Upper lobe of right lung (tissue), 1 donor: ENCODE measurements at regions not wholly inside any gene's neighbourhood (a gene's known extent, or its start where the extent isn't known, plus 50 kb on each side); places are given as distances from the start of the nearest gene placed in this dataset.

Experiments
- ATAC-seq: fragments of 200-7000 bp; cut with Tn5 transposase; one replicate; pipeline ENCODE4 v1.9.1; 2020; ENCODE audit warnings: mild to moderate bottlenecking, moderate library complexity
- DNase-seq: peaks from one replicate; pipeline ENCODE4 v3.0.0-alpha.2; 2020
- H3K27ac ChIP-seq: fragments of 200-600 bp; one replicate; pipeline ENCODE4 v1.8.0; 2022
- H3K27me3 ChIP-seq: fragments of 200-600 bp; one replicate; pipeline ENCODE4 v1.8.0; 2022; ENCODE audit warnings: mild to moderate bottlenecking
- H3K36me3 ChIP-seq: fragments of 200-600 bp; one replicate; pipeline ENCODE4 v1.8.0; 2022
- H3K4me1 ChIP-seq: fragments of 200-600 bp; one replicate; pipeline ENCODE4 v1.8.0; 2022
- H3K4me3 ChIP-seq: fragments of 200-600 bp; one replicate; pipeline ENCODE4 v1.8.0; 2022; ENCODE audit warnings: mild to moderate bottlenecking
- H3K9me3 ChIP-seq: fragments of 200-600 bp; one replicate; pipeline ENCODE4 v1.8.0; 2022
- intact Hi-C: fragments of 100-400 bp; cut with DNase I; formaldehyde crosslinking; loops from one replicate; pipeline ENCODE4 v1.11.0; 2022
- TF ChIP-seq, protein P1 (sequence below): fragments of 200-600 bp; IDR thresholded peaks from one replicate; pipeline ENCODE4 v1.8.0; 2022; ENCODE audit warnings: antibody characterized with exemption
- donor health status: DM: no; HTN: yes; CAD: no; lungs with severe emphysema.

DNA sequence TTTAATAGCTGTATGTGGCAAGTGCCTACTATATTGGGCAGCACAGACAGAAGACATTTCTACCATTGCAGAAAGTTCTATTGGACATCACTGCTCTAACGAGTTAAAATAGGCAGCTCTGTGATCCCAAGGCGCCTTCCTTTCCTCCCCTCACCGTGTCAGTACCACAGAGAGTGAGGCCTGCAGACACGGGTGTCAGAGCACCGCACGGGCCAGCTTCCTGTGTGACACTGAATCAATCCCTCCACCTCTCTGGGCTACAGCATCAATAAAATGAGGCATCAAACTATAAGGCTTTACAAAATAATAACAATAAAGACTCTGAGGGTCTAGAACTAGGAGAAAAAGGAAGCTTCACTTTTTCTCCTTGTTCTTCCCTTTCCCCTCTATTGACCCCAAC is 246.7 kb downstream of the FOXD2 start:
- Histone ChIP-seq H3K9me3 (no peaks in the 10 kb centered on the region), H3K36me3 (no peaks in the 10 kb centered on the region), H3K27me3 (peaks cover 9% of the 10 kb centered on the region), H3K4me1 (no peaks in the 10 kb centered on the region), H3K4me3 (no peak overlapping the region), H3K27ac (no peak overlapping the region)
- TF ChIP-seq, protein P1, sequence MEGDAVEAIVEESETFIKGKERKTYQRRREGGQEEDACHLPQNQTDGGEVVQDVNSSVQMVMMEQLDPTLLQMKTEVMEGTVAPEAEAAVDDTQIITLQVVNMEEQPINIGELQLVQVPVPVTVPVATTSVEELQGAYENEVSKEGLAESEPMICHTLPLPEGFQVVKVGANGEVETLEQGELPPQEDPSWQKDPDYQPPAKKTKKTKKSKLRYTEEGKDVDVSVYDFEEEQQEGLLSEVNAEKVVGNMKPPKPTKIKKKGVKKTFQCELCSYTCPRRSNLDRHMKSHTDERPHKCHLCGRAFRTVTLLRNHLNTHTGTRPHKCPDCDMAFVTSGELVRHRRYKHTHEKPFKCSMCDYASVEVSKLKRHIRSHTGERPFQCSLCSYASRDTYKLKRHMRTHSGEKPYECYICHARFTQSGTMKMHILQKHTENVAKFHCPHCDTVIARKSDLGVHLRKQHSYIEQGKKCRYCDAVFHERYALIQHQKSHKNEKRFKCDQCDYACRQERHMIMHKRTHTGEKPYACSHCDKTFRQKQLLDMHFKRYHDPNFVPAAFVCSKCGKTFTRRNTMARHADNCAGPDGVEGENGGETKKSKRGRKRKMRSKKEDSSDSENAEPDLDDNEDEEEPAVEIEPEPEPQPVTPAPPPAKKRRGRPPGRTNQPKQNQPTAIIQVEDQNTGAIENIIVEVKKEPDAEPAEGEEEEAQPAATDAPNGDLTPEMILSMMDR: no peak
- DNase-seq: no peak
- ATAC-seq: no peak
- intact Hi-C loops: no loop called here

DNA sequence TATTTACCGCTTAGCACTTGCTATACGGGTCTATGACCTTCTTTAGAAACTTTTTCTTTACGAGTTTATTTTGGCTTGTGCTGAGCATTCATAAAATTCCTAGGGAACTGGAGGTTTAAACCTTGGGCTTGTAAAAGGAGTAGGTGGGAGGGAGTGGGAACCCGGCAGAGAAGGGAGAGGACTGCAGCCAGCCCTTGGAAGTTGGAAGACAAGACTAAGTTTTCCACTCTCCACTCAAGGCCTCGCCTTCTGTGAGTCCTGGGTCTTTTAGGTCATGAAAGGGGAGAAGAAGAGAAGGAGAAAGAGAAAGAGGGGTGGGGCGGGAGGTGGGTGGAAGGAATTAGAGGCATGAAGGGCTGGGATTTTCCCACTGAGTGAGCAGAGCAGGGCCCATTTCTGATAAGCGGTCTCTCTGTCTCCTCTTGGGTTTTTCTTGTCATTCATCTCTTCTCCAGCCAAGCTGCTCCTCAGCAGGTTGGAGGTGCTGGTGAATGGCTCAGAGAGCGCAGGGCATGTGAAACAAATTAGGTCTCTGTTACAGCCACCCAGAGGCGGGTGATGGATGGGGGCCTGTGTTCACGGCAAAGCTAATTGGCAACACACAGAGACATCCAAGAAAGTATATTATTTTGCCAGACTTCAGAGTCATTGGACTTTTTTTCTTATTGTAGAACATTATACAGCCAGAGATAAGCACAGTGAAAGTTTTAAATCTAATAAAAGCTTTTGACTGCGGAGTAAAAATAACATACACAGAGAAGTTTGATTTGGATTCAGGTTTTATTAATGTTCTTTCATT is 247.3 kb downstream of the FOXD2 start:
- TF ChIP-seq, protein P1: no peak
- no peaks in the 10 kb centered on the region for H3K4me1 ChIP-seq
- peaks cover 9% of the 10 kb centered on the region for H3K27me3 ChIP-seq
- no peak overlapping the region for H3K27ac ChIP-seq
- DNase-seq (peak; percentile 11), ATAC-seq (no peak)
- intact Hi-C loops: no loop called here
- no peaks in the 10 kb centered on the region for H3K36me3 ChIP-seq
- no peak overlapping the region for H3K4me3 ChIP-seq
- no peaks in the 10 kb centered on the region for H3K9me3 ChIP-seq

DNA sequence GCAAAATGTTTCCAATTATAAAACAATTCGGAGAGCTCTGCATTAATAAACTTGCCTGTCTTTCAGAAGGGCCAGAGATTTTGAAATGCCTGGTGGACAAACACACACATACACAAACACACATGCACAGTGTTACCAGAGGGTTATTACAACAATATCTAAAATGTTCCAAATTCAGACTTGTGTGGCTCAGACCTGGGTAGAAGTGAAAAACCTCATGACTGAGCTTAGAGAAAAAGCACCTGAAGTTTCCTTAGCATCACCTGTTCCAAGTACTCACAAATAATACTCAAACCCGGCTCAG is 247.9 kb downstream of the FOXD2 start:
- Histone ChIP-seq H3K27me3 (peaks cover 9% of the 10 kb centered on the region), H3K36me3 (no peaks in the 10 kb centered on the region), H3K4me1 (no peaks in the 10 kb centered on the region), H3K4me3 (no peak overlapping the region), H3K9me3 (no peaks in the 10 kb centered on the region), H3K27ac (no peak overlapping the region)
- no peak for DNase-seq
- intact Hi-C loops: no loop called here
- TF ChIP-seq, protein P1: no peak
- ATAC-seq: no peak

DNA sequence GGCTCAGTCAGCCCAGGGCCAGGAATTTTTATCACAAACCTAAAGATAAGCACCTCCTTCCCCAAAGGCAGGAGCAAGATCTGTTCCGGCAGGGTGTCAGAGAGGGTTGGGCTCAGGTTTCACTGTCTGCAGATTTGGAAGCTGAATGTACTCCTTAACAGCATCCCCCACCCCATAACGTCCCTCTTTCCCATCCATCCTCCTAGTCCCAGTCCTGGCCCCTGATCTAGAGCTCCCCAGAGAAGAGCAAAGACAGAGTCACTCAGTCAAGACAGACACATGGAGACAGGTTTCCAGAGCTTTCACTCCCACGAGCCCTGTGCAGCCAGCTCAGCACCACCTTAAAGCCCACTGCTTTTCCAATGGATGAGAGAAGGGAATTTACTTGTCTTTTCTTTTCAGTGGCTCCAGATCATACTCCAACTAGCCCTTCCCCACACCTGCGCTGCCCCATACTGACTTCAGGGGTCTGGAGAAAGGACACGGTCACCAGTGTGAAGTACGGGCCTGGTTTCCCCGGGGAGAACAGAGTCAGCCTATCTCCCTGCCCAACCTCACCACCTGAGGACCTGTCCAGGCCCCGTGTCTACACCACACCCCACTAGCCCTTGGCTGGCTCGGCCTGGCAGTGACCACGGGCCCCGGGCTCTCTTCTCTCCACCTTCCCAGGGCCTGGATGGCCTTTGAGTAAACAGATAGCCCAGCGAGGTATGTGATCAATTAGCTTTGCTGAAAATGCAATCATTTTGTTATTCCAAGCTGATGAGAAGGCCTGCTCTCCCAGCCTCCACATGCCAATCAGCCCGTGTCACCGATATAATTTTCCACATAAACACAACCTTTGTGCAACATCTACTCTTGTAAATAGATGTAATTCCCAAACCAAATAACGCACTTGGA is 249.1 kb downstream of the FOXD2 start:
- H3K36me3 ChIP-seq: no peaks in the 10 kb centered on the region
- H3K4me3 ChIP-seq: no peak overlapping the region
- peaks cover 9% of the 10 kb centered on the region for H3K27me3 ChIP-seq
- no peaks in the 10 kb centered on the region for H3K4me1 ChIP-seq
- no peaks in the 10 kb centered on the region for H3K9me3 ChIP-seq
- TF ChIP-seq, protein P1: no peak
- no peak for ATAC-seq
- intact Hi-C loops: no loop called here
- no peak overlapping the region for H3K27ac ChIP-seq
- peak; percentile 58 for DNase-seq

DNA sequence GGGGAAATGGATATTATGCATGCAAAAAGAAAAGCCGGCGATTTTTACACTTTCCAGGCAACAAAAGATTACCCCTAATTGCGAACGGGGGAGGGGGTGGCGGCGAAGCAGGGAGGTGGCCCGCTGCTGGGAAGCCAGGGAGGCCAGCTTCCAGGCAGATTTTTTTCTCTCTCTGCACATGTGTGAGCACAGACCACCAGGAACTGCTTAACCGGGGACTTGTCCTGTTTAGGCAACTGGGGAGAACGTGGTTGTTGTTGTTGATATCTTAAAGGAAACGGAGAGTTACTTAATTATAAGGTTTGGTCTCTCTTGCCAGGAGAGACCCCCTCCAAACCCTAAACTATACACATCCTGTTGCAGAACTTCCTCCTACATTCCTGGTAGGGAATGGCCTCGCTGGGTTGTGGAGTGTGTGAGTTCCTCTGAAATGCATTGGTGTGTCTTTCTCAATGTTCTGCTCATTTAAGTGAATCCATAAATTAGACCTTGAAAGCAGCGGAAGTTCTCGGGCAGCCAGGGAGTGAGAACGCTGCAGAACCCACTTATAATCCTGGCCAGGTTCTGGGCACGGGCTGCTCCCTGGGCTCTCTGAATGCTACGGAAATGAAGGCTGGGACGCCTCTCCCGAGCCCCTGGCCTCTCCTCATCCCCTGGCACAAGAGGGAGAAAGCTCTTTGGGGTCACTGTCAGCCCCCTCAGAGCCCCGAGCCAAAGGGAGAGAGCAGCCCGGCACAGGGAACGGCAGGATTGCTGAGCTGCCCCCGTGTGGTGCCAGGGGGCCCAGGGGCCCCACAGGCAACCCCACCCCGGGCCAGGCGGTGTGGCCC is 250.0 kb downstream of the FOXD2 start:
- TF ChIP-seq, protein P1: no peak
- ATAC-seq (no peak), DNase-seq (peak; percentile 54)
- Histone ChIP-seq H3K4me1 (no peaks in the 10 kb centered on the region), H3K9me3 (no peaks in the 10 kb centered on the region), H3K27ac (no peak overlapping the region), H3K27me3 (peaks cover 9% of the 10 kb centered on the region), H3K36me3 (no peaks in the 10 kb centered on the region), H3K4me3 (no peak overlapping the region)
- intact Hi-C loops: no loop called here
